Renal cortical epithelial cell (primary cell): ENCODE measurements at regions not wholly inside any gene's neighbourhood (a gene's known extent, or its start where the extent isn't known, plus 50 kb on each side); places are given as distances from the start of the nearest gene placed in this dataset.
A peak's percentile ranks its signal among the peaks of the same experiment; 100 is the strongest.
"Not testable (repeated sequence)": the region's sequence is repeated elsewhere in the genome, so short reads cannot be mapped to it uniquely, and the experiment has no call there.

Experiments
- DNase-seq: peaks from one replicate; pipeline ENCODE4 v3.0.0-alpha.2; 2011; ENCODE audit warnings: low read depth

- DNase-seq = peak; percentile 77
Observed at GRCh38 chr6:149127212-149127611, 190.3 kb upstream of the TAB2 start.

- no peak for DNase-seq
Observed at GRCh38 chr6:149128489-149129145, 188.9 kb upstream of the TAB2 start.

- DNase-seq = peak; percentile 93
Observed at GRCh38 chr6:149129371-149130077, 188.0 kb upstream of the TAB2 start.

- peak; percentile 33 for DNase-seq
Observed at GRCh38 chr6:149130090-149130489, 187.4 kb upstream of the TAB2 start.

GRCh38 chr6:149130508-149130907, 187.0 kb upstream of the TAB2 start:
- DNase-seq = peak; percentile 38

- DNase-seq = no peak
Observed at GRCh38 chr6:149131891-149132290, 185.6 kb upstream of the TAB2 start.

- DNase-seq = no peak
Observed at GRCh38 chr6:149132336-149132735, 185.2 kb upstream of the TAB2 start.

- no peak for DNase-seq
Observed at GRCh38 chr6:149134511-149134933, 183.0 kb upstream of the TAB2 start.

- no peak for DNase-seq
Observed at GRCh38 chr6:149135809-149136208, 181.7 kb upstream of the TAB2 start.

- DNase-seq = no peak
Observed at GRCh38 chr6:149136273-149136912, 181.1 kb upstream of the TAB2 start.

GRCh38 chr6:149136913-149137286, 180.6 kb upstream of the TAB2 start:
- no peak for DNase-seq

GRCh38 chr6:149137594-149137993, 179.9 kb upstream of the TAB2 start:
- peak; percentile 25 for DNase-seq

GRCh38 chr6:149138089-149138488, 179.4 kb upstream of the TAB2 start:
- no peak for DNase-seq

GRCh38 chr6:149138699-149139294, 178.7 kb upstream of the TAB2 start:
- DNase-seq = no peak

GRCh38 chr6:149139782-149140136, 177.8 kb upstream of the TAB2 start:
- DNase-seq = no peak

- DNase-seq = no peak
Observed at GRCh38 chr6:149140137-149140909, 177.2 kb upstream of the TAB2 start.

- DNase-seq = no peak
Observed at GRCh38 chr6:149140910-149141290, 176.6 kb upstream of the TAB2 start.

- no peak for DNase-seq
Observed at GRCh38 chr6:149142924-149143429, 174.5 kb upstream of the TAB2 start.

GRCh38 chr6:149145800-149146199, 171.7 kb upstream of the TAB2 start:
- not testable (repeated sequence) for DNase-seq

GRCh38 chr6:149147195-149147594, 170.3 kb upstream of the TAB2 start:
- no peak for DNase-seq

- DNase-seq = no peak
Observed at GRCh38 chr6:149147938-149148718, 169.4 kb upstream of the TAB2 start.
